Caco-2 (cell line): ENCODE measurements at regions not wholly inside any gene's neighbourhood (a gene's known extent, or its start where the extent isn't known, plus 50 kb on each side); places are given as distances from the start of the nearest gene placed in this dataset.

Source experiments
- BruUV-seq: library from RNA; stranded (reverse); fragments of 400-500 nt; replicated peaks from 2 replicates; lab custom pipeline; 2021; lab: Mats Ljungman, UMichigan
- CTCF ChIA-PET: fragments of 300-600 bp; sonication (Branson Sonifier 250); formaldehyde crosslinking; loops from one replicate; lab custom pipeline; 2022; ENCODE audit warnings: antibody characterized with exemption; lab: Charles Lee
- POLR2A ChIA-PET: fragments of 300-600 bp; sonication (Branson Sonifier 250); formaldehyde crosslinking; loops from one replicate; lab custom pipeline; 2022; ENCODE audit warnings: antibody characterized with exemption; lab: Charles Lee
- DNase-seq, 2 experiments: peaks; one replicate each; pipeline versions ENCODE4 v3.0.0 to v3.0.0-alpha.2; 2020 to 2022
- H3K27me3 ChIP-seq: replicated peaks from 2 replicates; pipeline ENCODE4 v1.6.0; 2011; ENCODE audit warnings: low read length; ENCODE audit not compliant: control insufficient read depth, insufficient read depth
- H3K36me3 ChIP-seq: 2 replicates; pipeline ENCODE4 v1.5.1; 2011; ENCODE audit warnings: low read length; ENCODE audit not compliant: control insufficient read depth, insufficient read depth
- H3K4me1 ChIP-seq: fragments of 250-450 bp; sonication (Bioruptor Pico); 2 replicates; pipeline ENCODE4 v1.5.1; 2020; ENCODE audit warnings: mild to moderate bottlenecking
- H3K4me3 ChIP-seq: 2 replicates; pipeline ENCODE4 v1.5.1; 2011; ENCODE audit warnings: low read depth, mild to moderate bottlenecking, control low read depth, low read length
- H3K9me3 ChIP-seq: fragments of 250-450 bp; sonication (Bioruptor Pico); 2 replicates; pipeline ENCODE4 v1.5.1; 2020; ENCODE audit warnings: mild to moderate bottlenecking, moderate library complexity
- H3K27ac Mint-ChIP-seq: one replicate; pipeline ENCODE4 v1.8.0; 2022; ENCODE audit warnings: mixed read lengths; ENCODE audit not compliant: unreplicated experiment
- H3K27me3 Mint-ChIP-seq: one replicate; pipeline ENCODE4 v1.8.0; 2022; ENCODE audit warnings: mixed read lengths; ENCODE audit not compliant: insufficient read depth, unreplicated experiment
- H3K36me3 Mint-ChIP-seq: one replicate; pipeline ENCODE4 v1.8.0; 2022; ENCODE audit warnings: mild to moderate bottlenecking, mixed read lengths; ENCODE audit not compliant: insufficient read depth, unreplicated experiment
- H3K4me1 Mint-ChIP-seq: one replicate; pipeline ENCODE4 v1.8.0; 2022; ENCODE audit warnings: low read depth, mixed read lengths; ENCODE audit not compliant: unreplicated experiment
- H3K4me3 Mint-ChIP-seq: one replicate; pipeline ENCODE4 v1.8.0; 2022; ENCODE audit warnings: mild to moderate bottlenecking, moderate library complexity, mixed read lengths; ENCODE audit not compliant: unreplicated experiment
- H3K9me3 Mint-ChIP-seq: one replicate; pipeline ENCODE4 v1.8.0; 2022; ENCODE audit warnings: mixed read lengths; ENCODE audit not compliant: unreplicated experiment
- CTCF ChIP-seq, 2 experiments: fragments of 200-600 bp in 1 of 2; IDR thresholded peaks; 1 replicate in 1 of 2; 2 replicates in 1 of 2; pipeline versions ENCODE4 v1.5.1 to v1.8.0; 2011 to 2022; ENCODE audit warnings: antibody characterized with exemption in 1 of 2, control low read depth in 1 of 2, inconsistent platforms in 1 of 2, low read depth in 1 of 2, low read length in 1 of 2, mild to moderate bottlenecking in 1 of 2, moderate library complexity in 1 of 2; ENCODE audit not compliant: insufficient read depth in 1 of 2, severe bottlenecking in 1 of 2, unreplicated experiment in 1 of 2
- intact Hi-C: fragments of 100-400 bp; cut with micrococcal nuclease; formaldehyde crosslinking; loops from one replicate; pipeline ENCODE4 v1.10.0; 2022; ENCODE audit not compliant: unreplicated experiment

GRCh38 chr22:46063846-46064227, 86.5 kb upstream of the PPARA start:
- Histone ChIP-seq H3K36me3 (no peaks in the 10 kb centered on the region), H3K27me3 (no peaks in the 10 kb centered on the region; the same call in 1 of the 2 replicates), H3K4me3 (no peak overlapping the region), H3K4me1 (no peaks in the 10 kb centered on the region), H3K9me3 (no peaks in the 10 kb centered on the region)
- H3K27ac Mint-ChIP-seq, result no peak overlapping the region
- H3K4me3 Mint-ChIP-seq, result no peak overlapping the region
- no peak for TF ChIP-seq CTCF (IDR thresholded peaks at IDR 0.05; ENCODE audit: insufficient read depth in 1 of 2, low read depth in 1 of 2, low read length in 1 of 2, severe bottlenecking in 1 of 2, unreplicated experiment in 1 of 2)
- no peaks in the 10 kb centered on the region for H3K4me1 Mint-ChIP-seq
- H3K27me3 Mint-ChIP-seq, result peaks cover 8% of the 10 kb centered on the region
- no peaks in the 10 kb centered on the region for H3K9me3 Mint-ChIP-seq
- H3K36me3 Mint-ChIP-seq, result no peaks in the 10 kb centered on the region
- intact Hi-C loops, result no loop called here
- CTCF ChIA-PET, result no interaction called here
- BruUV-seq, result no TSS peak
- POLR2A ChIA-PET, result no interaction called here
- DNase-seq, result peak in 1 of 2 experiments; percentile 9

GRCh38 chr22:46064228-46064965, 85.9 kb upstream of the PPARA start:
- H3K36me3 Mint-ChIP-seq, result no peaks in the 10 kb centered on the region
- TF ChIP-seq CTCF (IDR thresholded peaks at IDR 0.05; ENCODE audit: insufficient read depth in 1 of 2, low read depth in 1 of 2, low read length in 1 of 2, severe bottlenecking in 1 of 2, unreplicated experiment in 1 of 2), result no peak
- intact Hi-C loops, result no loop called here
- CTCF ChIA-PET, result interaction anchor here (0.7 kb wide), 1 partner anchor 52 kb away, joined by 3 read pairs; no protein-coding TSS in a partner anchor
- POLR2A ChIA-PET, result no interaction called here
- H3K4me3 ChIP-seq, result no peak overlapping the region
- peak in 1 of 2 experiments; percentile 11 for DNase-seq
- H3K36me3 ChIP-seq, result no peaks in the 10 kb centered on the region
- no peaks in the 10 kb centered on the region for H3K9me3 Mint-ChIP-seq
- H3K4me1 Mint-ChIP-seq, result no peaks in the 10 kb centered on the region
- H3K4me3 Mint-ChIP-seq, result no peak overlapping the region
- no peaks in the 10 kb centered on the region for H3K9me3 ChIP-seq
- no peaks in the 10 kb centered on the region for H3K4me1 ChIP-seq
- BruUV-seq, result no TSS peak
- peaks cover 13% of the 10 kb centered on the region for H3K27me3 Mint-ChIP-seq
- H3K27ac Mint-ChIP-seq, result no peak overlapping the region
- no peaks in the 10 kb centered on the region; the same call in 1 of the 2 replicates for H3K27me3 ChIP-seq

GRCh38 chr22:46064966-46065666, 85.2 kb upstream of the PPARA start:
- no TSS peak for BruUV-seq
- no peak overlapping the region for H3K4me3 Mint-ChIP-seq
- intact Hi-C loops, result no loop called here
- H3K9me3 ChIP-seq, result no peaks in the 10 kb centered on the region
- H3K27ac Mint-ChIP-seq, result no peak overlapping the region
- no peaks in the 10 kb centered on the region for H3K36me3 ChIP-seq
- no peak overlapping the region for H3K4me3 ChIP-seq
- H3K27me3 Mint-ChIP-seq, result peaks cover 17% of the 10 kb centered on the region
- no peaks in the 10 kb centered on the region for H3K4me1 Mint-ChIP-seq
- ChIA-PET CTCF (interaction anchor here (0.7 kb wide), 1 partner anchor 52 kb away, joined by 3 read pairs; no protein-coding TSS in a partner anchor), POLR2A (no interaction called here)
- DNase-seq, result peak in 1 of 2 experiments; percentile 2
- H3K36me3 Mint-ChIP-seq, result no peaks in the 10 kb centered on the region
- H3K9me3 Mint-ChIP-seq, result no peaks in the 10 kb centered on the region
- no peak for TF ChIP-seq CTCF (IDR thresholded peaks at IDR 0.05; ENCODE audit: insufficient read depth in 1 of 2, low read depth in 1 of 2, low read length in 1 of 2, severe bottlenecking in 1 of 2, unreplicated experiment in 1 of 2)
- no peaks in the 10 kb centered on the region for H3K4me1 ChIP-seq
- H3K27me3 ChIP-seq, result no peaks in the 10 kb centered on the region; the same call in 1 of the 2 replicates
